Keratinocyte (primary cell): ENCODE measurements at regions not wholly inside any gene's neighbourhood (a gene's known extent, or its start where the extent isn't known, plus 50 kb on each side); places are given as distances from the start of the nearest gene placed in this dataset.

Experiments
- DNase-seq: peaks from one replicate; pipeline ENCODE4 v3.0.0-alpha.2; 2011; ENCODE audit warnings: low read depth, missing footprints, low spot score
- FAIRE-seq: peaks from 2 replicates; lab custom pipeline; 2011; peaks lifted over from hg19 to GRCh38; lab: Jason Lieb, UNC
- H2AFZ ChIP-seq: 2 replicates; pipeline ENCODE4 v1.6.0; 2012; ENCODE audit warnings: low read length, control low read depth, inconsistent platforms; ENCODE audit not compliant: control insufficient read depth
- H3K27ac ChIP-seq: 2 replicates; pipeline ENCODE4 v1.5.1; 2011; ENCODE audit warnings: low read length; ENCODE audit not compliant: control insufficient read depth, insufficient read depth
- H3K27me3 ChIP-seq: 3 replicates; pipeline ENCODE4 v1.6.0; 2011; ENCODE audit warnings: low read length; ENCODE audit not compliant: control insufficient read depth, insufficient read depth; ENCODE audit errors: extremely low read depth
- H3K36me3 ChIP-seq, 2 experiments: 2 replicates in 1 of 2; 3 replicates in 1 of 2; pipeline ENCODE4 v1.5.1; 2011; ENCODE audit warnings: low read length in 2 of 2, mild to moderate bottlenecking in 1 of 2; ENCODE audit not compliant: control insufficient read depth in 2 of 2, insufficient read depth in 2 of 2; ENCODE audit errors: extremely low read depth in 1 of 2
- H3K4me1 ChIP-seq: 3 replicates; pipeline ENCODE4 v1.5.1; 2011; ENCODE audit warnings: low read length; ENCODE audit not compliant: control insufficient read depth, insufficient read depth; ENCODE audit errors: extremely low read depth
- H3K4me2 ChIP-seq: 3 replicates; pipeline ENCODE4 v1.6.0; 2011; ENCODE audit warnings: low read depth, low read length; ENCODE audit not compliant: control insufficient read depth, insufficient read depth; ENCODE audit errors: extremely low read depth
- H3K4me3 ChIP-seq, 3 experiments: fragments of 200-600 bp in 1 of 3; sonication (generic) in 1 of 3; 2 replicates in 2 of 3; 3 replicates in 1 of 3; pipeline ENCODE4 v1.5.1; 2011 to 2016; ENCODE audit warnings: low read length in 3 of 3, mild to moderate bottlenecking in 3 of 3, control low read depth in 2 of 3, inconsistent platforms in 1 of 3, low read depth in 1 of 3, mixed read lengths in 1 of 3, mixed run types in 1 of 3, moderate library complexity in 1 of 3; ENCODE audit not compliant: control insufficient read depth in 2 of 3, insufficient read depth in 2 of 3; ENCODE audit errors: extremely low read depth in 1 of 3
- H3K79me2 ChIP-seq: 2 replicates; pipeline ENCODE4 v1.6.0; 2012; ENCODE audit warnings: low read length; ENCODE audit not compliant: control insufficient read depth, insufficient read depth
- H3K9ac ChIP-seq: 3 replicates; pipeline ENCODE4 v1.6.0; 2011; ENCODE audit warnings: low read length; ENCODE audit not compliant: control insufficient read depth, insufficient read depth; ENCODE audit errors: extremely low read depth
- H3K9me1 ChIP-seq: 3 replicates; pipeline ENCODE4 v1.6.0; 2011; ENCODE audit warnings: low read length; ENCODE audit not compliant: control insufficient read depth, insufficient read depth; ENCODE audit errors: extremely low read depth
- H3K9me3 ChIP-seq: 2 replicates; pipeline ENCODE4 v1.5.1; 2012; ENCODE audit warnings: low read depth, low read length; ENCODE audit not compliant: control insufficient read depth
- H4K20me1 ChIP-seq: 3 replicates; pipeline ENCODE4 v1.6.0; 2011; ENCODE audit warnings: low read length; ENCODE audit not compliant: control insufficient read depth, insufficient read depth; ENCODE audit errors: extremely low read depth
- CTCF ChIP-seq, 3 experiments: IDR thresholded peaks in 1 of 3; conservative IDR thresholded peaks in 1 of 3; optimal IDR thresholded peaks in 1 of 3; 2 replicates in 2 of 3; 3 replicates in 1 of 3; pipeline versions ENCODE3 to v1.5.1; 2011; ENCODE audit warnings: low read length in 3 of 3, mild to moderate bottlenecking in 3 of 3, moderate library complexity in 2 of 3, control low read depth in 1 of 3, inconsistent platforms in 1 of 3; ENCODE audit not compliant: insufficient read depth in 2 of 3; ENCODE audit errors: extremely low read depth in 1 of 3
- EZH2 ChIP-seq: IDR thresholded peaks from one replicate; pipeline ENCODE4 v1.6.1; 2012; ENCODE audit warnings: inconsistent platforms, mild to moderate bottlenecking, low read length, moderate library complexity
- dilution Hi-C: fragments of 300-500 bp; cut with MboI; formaldehyde crosslinking; loops from one replicate; pipeline ENCODE4 v1.7.0; 2020; ENCODE audit warnings: low sequenced_read_pairs; ENCODE audit not compliant: extremely low pct_ligation_motif_present

- TF ChIP-seq EZH2 (no peak), CTCF (optimal IDR thresholded peaks at IDR 0.05 in 1 of 3, IDR thresholded peaks at IDR 0.05 in 1 of 3, conservative IDR thresholded peaks at IDR 0.05 in 1 of 3; ENCODE audit: extremely low read depth in 1 of 3, insufficient read depth in 2 of 3, low read length in 3 of 3) (no peak)
- dilution Hi-C loops, result no loop called here
- Histone ChIP-seq H3K79me2 (no peaks in the 10 kb centered on the region), H2AFZ (no peak overlapping the region), H4K20me1 (no peaks in the 10 kb centered on the region), H3K27ac (no peak overlapping the region), H3K27me3 (no peaks in the 10 kb centered on the region), H3K9ac (no peak overlapping the region), H3K4me3 (no peak overlapping the region), H3K9me3 (no peaks in the 10 kb centered on the region), H3K4me1 (no peaks in the 10 kb centered on the region), H3K9me1 (no peaks in the 10 kb centered on the region), H3K4me2 (no peak overlapping the region), H3K36me3 (no peaks in the 10 kb centered on the region)
- DNase-seq, result no peak
- FAIRE-seq, result no peak
These were observed 440.3 kb downstream of the POM121L12 start for GRCh38 chr7:53475776-53476175.

GRCh38 chr7:53476566-53476965 lies 441.1 kb downstream of the POM121L12 start:
- no peak overlapping the region for H3K4me3 ChIP-seq
- no peaks in the 10 kb centered on the region for H3K9me3 ChIP-seq
- no peak overlapping the region for H3K27ac ChIP-seq
- FAIRE-seq (no peak), DNase-seq (no peak)
- no peak overlapping the region for H3K9ac ChIP-seq
- H3K79me2 ChIP-seq, result no peaks in the 10 kb centered on the region
- no peak overlapping the region for H3K4me2 ChIP-seq
- dilution Hi-C loops, result no loop called here
- H2AFZ ChIP-seq, result no peak overlapping the region
- H3K9me1 ChIP-seq, result no peaks in the 10 kb centered on the region
- H3K36me3 ChIP-seq, result no peaks in the 10 kb centered on the region
- H3K27me3 ChIP-seq, result no peaks in the 10 kb centered on the region
- no peaks in the 10 kb centered on the region for H3K4me1 ChIP-seq
- H4K20me1 ChIP-seq, result no peaks in the 10 kb centered on the region
- TF ChIP-seq EZH2, result no peak
- TF ChIP-seq CTCF (optimal IDR thresholded peaks at IDR 0.05 in 1 of 3, IDR thresholded peaks at IDR 0.05 in 1 of 3, conservative IDR thresholded peaks at IDR 0.05 in 1 of 3; ENCODE audit: extremely low read depth in 1 of 3, insufficient read depth in 2 of 3, low read length in 3 of 3), result no peak
